GM18867 (cell line): ENCODE measurements at regions not wholly inside any gene's neighbourhood (a gene's known extent, or its start where the extent isn't known, plus 50 kb on each side); places are given as distances from the start of the nearest gene placed in this dataset.

Source experiments
- ATAC-seq: cut with Tn5 transposase; IDR thresholded peaks from one replicate; pipeline ENCODE4 v1.9.1; 2021; ENCODE audit warnings: mild to moderate bottlenecking, moderate library complexity; ENCODE audit not compliant: unreplicated experiment

GRCh38 chr13:53800011-53800410 lies 771.4 kb downstream of the OLFM4 start:
- ATAC-seq: no peak

- no peak for ATAC-seq
Measured at GRCh38 chr13:53807251-53807834, 778.7 kb downstream of the OLFM4 start.

- no peak for ATAC-seq
Measured at GRCh38 chr13:53821632-53822031, 793.0 kb downstream of the OLFM4 start.

DNA sequence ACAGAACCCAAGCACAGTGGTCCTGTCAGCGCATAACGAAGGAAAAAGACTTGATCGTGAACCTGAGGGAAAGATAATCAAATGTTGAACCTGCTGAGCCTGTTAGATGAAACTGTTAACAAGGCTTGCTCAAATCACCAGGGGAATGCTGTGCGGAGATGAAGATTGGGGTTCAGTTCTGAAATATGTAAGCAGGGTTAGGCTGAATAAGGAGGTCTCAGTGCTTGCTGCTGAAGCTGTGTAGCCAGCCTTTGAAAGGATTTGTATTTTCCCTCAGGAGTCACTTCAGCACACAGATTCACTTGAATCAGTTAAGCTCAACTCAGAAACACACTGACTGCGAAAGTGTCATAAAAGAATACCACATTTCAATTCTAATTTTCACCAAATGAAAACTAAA lies 793.5 kb downstream of the OLFM4 start:
- ATAC-seq: no peak

DNA sequence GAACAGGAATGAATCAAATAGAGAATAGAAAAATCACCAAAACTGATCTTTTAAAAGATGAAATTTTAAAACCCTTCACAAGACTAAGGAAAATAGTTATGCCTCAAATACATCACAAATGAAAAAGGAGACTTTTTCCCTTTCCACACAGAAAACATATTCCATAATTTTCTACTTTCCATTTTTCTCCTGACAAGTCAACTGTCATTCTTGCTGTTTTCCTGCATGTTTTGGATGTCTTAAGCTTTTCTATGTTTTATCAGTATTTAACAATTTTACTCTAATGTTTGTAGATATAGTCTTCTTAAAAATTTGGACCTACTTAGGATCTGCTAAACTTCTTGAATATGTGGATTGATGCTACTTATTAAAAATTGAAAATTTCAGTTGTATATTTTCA lies 810.8 kb downstream of the OLFM4 start:
- ATAC-seq: no peak

- ATAC-seq: no peak
Measured at GRCh38 chr13:53844473-53845146, 816.0 kb downstream of the OLFM4 start.

DNA sequence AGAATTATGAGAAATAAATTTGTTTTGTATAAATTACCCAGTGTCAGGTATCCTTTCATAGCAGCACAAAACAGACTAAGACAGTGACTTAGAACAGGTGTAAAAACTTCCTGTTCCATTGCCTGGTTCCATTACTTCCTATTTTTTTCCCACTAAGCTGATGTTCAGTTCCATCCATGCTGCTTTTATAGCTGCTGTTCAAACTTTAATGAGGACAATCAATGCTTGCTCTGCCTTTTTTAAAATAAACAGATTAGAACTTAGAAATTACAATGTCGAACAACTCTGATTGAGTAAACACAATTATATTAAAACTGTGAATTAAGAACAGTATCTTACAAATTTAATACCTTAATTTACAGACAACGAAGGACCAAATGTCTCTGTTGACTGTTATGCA lies 818.9 kb downstream of the OLFM4 start:
- no peak for ATAC-seq

DNA sequence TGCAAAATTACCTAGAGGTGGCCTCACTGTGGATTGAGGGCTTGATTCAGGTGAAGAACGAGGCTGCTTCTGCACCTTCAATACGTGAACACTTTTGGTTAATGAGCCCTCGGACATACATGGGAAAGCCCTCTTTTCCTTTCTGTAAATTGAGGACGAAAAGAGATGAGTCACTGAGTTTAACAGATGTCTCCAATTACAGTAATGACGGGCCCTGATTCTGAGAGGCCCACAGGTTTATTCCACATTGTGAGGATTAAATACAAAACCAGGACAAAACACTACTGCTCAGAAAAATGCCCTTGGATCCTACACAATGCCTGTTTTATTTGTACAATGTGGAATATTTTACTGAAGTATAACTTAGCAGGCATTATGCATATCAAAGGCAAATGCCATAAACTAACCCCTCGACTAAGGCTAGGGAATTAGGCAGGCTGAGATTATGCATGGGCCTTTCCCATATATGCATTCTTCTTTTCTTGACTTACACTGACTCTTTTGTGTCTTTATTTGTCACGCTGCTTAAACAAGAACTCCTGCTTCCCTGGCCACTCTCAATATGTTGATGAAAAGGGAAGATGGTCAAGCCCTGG lies 819.9 kb downstream of the OLFM4 start:
- no peak for ATAC-seq

GRCh38 chr13:53854321-53854720 lies 825.7 kb downstream of the OLFM4 start:
- ATAC-seq: no peak

GRCh38 chr13:53856573-53857195 lies 828.1 kb downstream of the OLFM4 start:
- ATAC-seq: no peak

- no peak for ATAC-seq
Measured at GRCh38 chr13:53863520-53863919, 834.9 kb downstream of the OLFM4 start.

DNA sequence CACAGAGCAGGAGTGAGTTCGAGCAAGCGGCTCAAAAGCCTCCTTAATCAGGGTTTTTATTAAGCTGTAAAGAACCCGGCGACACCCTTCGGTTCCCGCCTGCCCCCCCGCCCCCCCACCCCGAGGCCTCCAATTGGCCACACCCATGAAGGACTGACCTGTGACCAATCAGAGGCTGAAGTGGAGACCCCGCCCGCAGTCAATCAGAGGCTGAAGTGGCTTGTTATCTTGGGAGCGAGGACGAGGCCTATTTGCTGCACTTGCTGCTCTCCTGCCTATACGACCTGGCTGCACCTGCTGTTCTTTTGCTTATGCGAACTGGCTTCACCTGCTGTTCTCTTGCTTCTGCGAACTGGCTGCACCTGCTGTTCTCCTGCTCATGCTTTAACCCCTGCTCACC lies 844.9 kb downstream of the OLFM4 start:
- no peak for ATAC-seq

DNA sequence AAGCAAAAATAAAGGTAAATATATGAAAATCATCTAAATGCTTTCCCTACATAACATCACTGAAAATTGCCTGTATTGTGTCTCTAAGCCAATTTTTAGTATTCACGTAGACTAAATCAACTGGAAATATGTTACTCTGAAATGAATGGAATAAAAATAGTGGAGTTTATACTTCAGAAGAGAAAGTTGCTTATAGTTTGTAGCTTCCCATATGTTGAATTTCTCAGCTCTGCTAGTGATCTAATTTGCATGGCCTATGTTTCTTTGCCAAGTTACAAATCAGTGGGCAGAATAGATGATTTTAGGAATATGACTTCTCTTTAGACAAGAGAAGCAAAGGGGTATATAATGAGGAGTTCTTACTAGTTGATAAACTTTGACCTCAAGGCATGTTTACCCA lies 850.2 kb downstream of the OLFM4 start:
- no peak for ATAC-seq

DNA sequence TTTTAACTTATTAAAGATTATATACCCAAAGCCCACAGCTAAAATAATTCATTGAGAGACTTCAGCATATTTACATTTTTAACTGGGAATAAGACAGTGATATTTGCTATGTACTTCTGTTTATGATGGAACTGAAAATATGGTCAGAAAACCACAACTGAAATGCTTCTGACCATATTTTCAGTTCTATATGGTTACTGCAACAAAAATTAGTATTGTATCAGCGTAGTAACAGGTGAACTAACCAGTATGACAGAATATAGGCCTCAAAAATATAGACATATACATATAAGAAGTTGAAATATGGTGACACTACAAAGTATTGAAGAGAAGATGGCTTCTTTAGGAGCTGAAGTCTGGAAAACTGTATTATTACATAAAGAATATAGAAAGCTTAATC lies 857.4 kb downstream of the OLFM4 start:
- peak; percentile 95 for ATAC-seq

GRCh38 chr13:53890696-53891095 lies 862.1 kb downstream of the OLFM4 start:
- ATAC-seq: no peak

- ATAC-seq: peak; percentile 87
Measured at GRCh38 chr13:53901593-53901992, 873.0 kb downstream of the OLFM4 start.

DNA sequence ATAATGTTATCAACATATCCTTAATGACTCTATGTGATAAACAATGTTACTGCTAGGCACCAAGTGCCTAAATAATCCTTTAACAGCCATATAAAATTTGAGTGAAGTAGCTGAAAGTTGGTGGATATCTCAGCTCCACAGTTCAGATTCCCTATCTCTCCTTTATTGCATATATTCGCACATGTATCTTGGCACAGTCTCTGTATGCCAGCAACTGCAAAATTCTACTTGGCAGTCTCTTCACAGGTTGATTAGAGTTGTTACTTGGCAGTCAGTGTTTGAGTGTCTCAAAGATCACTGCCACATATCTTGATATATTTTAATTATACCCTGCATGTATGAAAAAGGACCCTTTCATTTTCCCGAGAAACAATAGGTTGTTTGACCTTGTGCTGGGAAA lies 879.3 kb downstream of the OLFM4 start:
- no peak for ATAC-seq

- ATAC-seq: no peak
Measured at GRCh38 chr13:53920916-53921315, 892.3 kb downstream of the OLFM4 start.

- no peak for ATAC-seq
Measured at GRCh38 chr13:53921473-53921872, 892.9 kb downstream of the OLFM4 start.

GRCh38 chr13:53941588-53942190 lies 913.1 kb downstream of the OLFM4 start:
- ATAC-seq: no peak

DNA sequence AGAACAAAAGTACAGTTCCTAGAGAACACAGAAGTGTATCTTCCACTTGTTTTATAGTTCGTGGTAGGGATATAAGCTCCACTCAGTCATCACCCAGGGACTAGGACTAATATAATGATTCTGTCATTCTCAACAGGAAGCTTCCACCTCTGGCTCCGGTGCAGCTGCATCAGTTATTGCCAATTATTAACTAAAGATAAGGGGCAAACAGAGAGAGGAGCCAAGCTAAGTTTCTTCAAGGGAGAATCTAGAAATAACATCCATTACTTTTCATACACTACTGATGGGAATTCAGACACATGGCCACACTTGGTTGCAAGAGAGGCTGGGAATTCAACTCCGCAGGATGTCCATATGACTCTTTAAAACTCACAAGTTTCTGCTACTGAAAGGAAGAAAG lies 917.9 kb downstream of the OLFM4 start:
- ATAC-seq: no peak

- no peak for ATAC-seq
Measured at GRCh38 chr13:53953183-53953582, 924.6 kb downstream of the OLFM4 start.
